ENCODE measurements at regions not wholly inside any gene's neighbourhood (a gene's known extent, or its start where the extent isn't known, plus 50 kb on each side); places are given as distances from the start of the nearest gene placed in this dataset.

GRCh38 chr1:106975944-106976343 lies 80.5 kb upstream of the PRMT6 start:
- Histone ChIP-seq H3K4me2 (ENCODE audit: low read length, poor library complexity, severe bottlenecking) (no peak overlapping the region), H4K91ac (ENCODE audit: low read length) (no peak overlapping the region), H2AK5ac (ENCODE audit: low read length, severe bottlenecking) (no peak overlapping the region), H3K9ac (ENCODE audit: low read length) (no peak overlapping the region), H2BK12ac (ENCODE audit: low read length in 2 of 2) (no peak overlapping the region), H3K18ac (ENCODE audit: low read depth in 1 of 2, low read length in 2 of 2) (no peak overlapping the region), H2AFZ (ENCODE audit: low read depth, low read length) (no peak overlapping the region), H3K36me3 (ENCODE audit: control insufficient read depth in 1 of 2, insufficient read depth in 2 of 2, low read depth in 1 of 2, low read length in 2 of 2) (no peaks in the 10 kb centered on the region), H3K27ac (ENCODE audit: low read length, poor library complexity, severe bottlenecking) (no peak overlapping the region), H3K4ac (ENCODE audit: low read depth in 1 of 2, low read length in 2 of 2) (no peak overlapping the region), H3K79me1 (replicated peaks; ENCODE audit: low read length, poor library complexity, severe bottlenecking) (no peaks in the 10 kb centered on the region), H3K9me3 (ENCODE audit: control insufficient read depth, low read length) (peaks cover 2% of the 10 kb centered on the region), H4K8ac (ENCODE audit: low read length) (no peak overlapping the region), H2BK15ac (ENCODE audit: low read depth, poor library complexity, severe bottlenecking) (no peak overlapping the region), H3K14ac (ENCODE audit: low read length in 2 of 2) (no peak overlapping the region), H3K4me1 (ENCODE audit: control insufficient read depth, insufficient read depth, low read depth, low read length) (no peaks in the 10 kb centered on the region), H3K4me3 (ENCODE audit: insufficient read depth in 1 of 2, low read depth in 1 of 2, low read length in 2 of 2) (no peak overlapping the region), H3K27me3 (ENCODE audit: control insufficient read depth in 1 of 2, insufficient read depth in 1 of 2, low read length in 2 of 2) (no peaks in the 10 kb centered on the region), H3K23ac (ENCODE audit: low read length in 2 of 2) (no peak overlapping the region), H2BK5ac (ENCODE audit: low read depth, low read length, poor library complexity, severe bottlenecking) (no peak overlapping the region), H2BK120ac (ENCODE audit: low read depth, low read length) (no peak overlapping the region)
- DNase-seq, result no peak
- WGBS, result 38% methylated on average over 1 of the region's 2 CpGs

DNA sequence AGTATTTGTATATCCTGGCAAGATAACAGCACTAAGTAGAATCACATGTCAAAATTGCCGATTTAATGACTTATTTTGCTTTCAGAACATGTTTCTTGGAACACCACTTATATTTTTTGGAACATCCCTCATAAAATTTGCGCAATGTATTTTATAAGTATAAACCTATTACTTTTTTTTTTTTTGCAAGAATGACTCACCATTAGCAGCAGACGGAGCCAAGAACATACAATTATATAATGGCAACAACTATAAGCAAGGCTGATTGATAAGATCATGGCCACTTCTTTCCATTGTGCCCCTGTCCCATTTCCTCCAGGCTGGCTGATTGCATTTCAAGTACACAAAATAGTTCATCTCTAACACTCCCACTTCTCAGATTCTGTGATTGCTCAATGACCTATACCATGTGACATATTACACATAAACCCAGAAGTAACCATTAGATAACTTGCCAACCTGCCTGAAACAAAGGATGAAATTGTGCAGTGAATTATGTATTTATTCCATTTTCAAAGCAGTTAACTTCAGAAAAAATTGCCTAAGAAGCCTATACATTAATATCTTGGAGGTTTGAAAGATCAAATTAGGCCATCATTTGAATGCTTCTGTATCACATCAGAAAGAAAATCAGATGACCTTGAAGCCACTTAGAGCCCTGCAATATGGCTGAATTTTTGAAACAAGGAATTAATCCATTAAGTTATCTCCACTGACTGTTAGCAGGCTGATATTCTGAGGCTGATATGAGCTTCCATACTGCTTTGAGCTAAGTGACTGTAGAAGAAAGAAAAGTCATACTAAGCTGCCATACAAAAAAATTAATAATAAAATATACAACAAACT lies 77.8 kb upstream of the PRMT6 start:
- Histone ChIP-seq H2BK15ac (ENCODE audit: low read depth, poor library complexity, severe bottlenecking) (no peak overlapping the region), H3K4me1 (ENCODE audit: control insufficient read depth, insufficient read depth, low read depth, low read length) (no peaks in the 10 kb centered on the region), H3K27ac (ENCODE audit: low read length, poor library complexity, severe bottlenecking) (no peak overlapping the region), H4K8ac (ENCODE audit: low read length) (no peak overlapping the region), H3K36me3 (ENCODE audit: control insufficient read depth in 1 of 2, insufficient read depth in 2 of 2, low read depth in 1 of 2, low read length in 2 of 2) (no peaks in the 10 kb centered on the region), H3K79me1 (replicated peaks; ENCODE audit: low read length, poor library complexity, severe bottlenecking) (no peaks in the 10 kb centered on the region), H3K9me3 (ENCODE audit: control insufficient read depth, low read length) (peaks cover 2% of the 10 kb centered on the region), H3K14ac (ENCODE audit: low read length in 2 of 2) (no peak overlapping the region), H3K4me2 (ENCODE audit: low read length, poor library complexity, severe bottlenecking) (no peak overlapping the region), H2BK12ac (ENCODE audit: low read length in 2 of 2) (no peak overlapping the region), H2BK120ac (ENCODE audit: low read depth, low read length) (no peak overlapping the region), H3K23ac (ENCODE audit: low read length in 2 of 2) (no peak overlapping the region), H3K27me3 (ENCODE audit: control insufficient read depth in 1 of 2, insufficient read depth in 1 of 2, low read length in 2 of 2) (no peaks in the 10 kb centered on the region), H3K9ac (ENCODE audit: low read length) (peak overlapping the region; percentile 68), H2BK5ac (ENCODE audit: low read depth, low read length, poor library complexity, severe bottlenecking) (no peak overlapping the region), H3K18ac (ENCODE audit: low read depth in 1 of 2, low read length in 2 of 2) (no peak overlapping the region), H4K91ac (ENCODE audit: low read length) (no peak overlapping the region), H2AK5ac (ENCODE audit: low read length, severe bottlenecking) (no peak overlapping the region), H3K4ac (ENCODE audit: low read depth in 1 of 2, low read length in 2 of 2) (no peak overlapping the region), H3K4me3 (ENCODE audit: insufficient read depth in 1 of 2, low read depth in 1 of 2, low read length in 2 of 2) (peak overlapping the region in 1 of 2 experiments; percentile 1), H2AFZ (ENCODE audit: low read depth, low read length) (no peak overlapping the region)
- 81% methylated on average over 2 of the region's 3 CpGs for WGBS
- no peak for DNase-seq

DNA sequence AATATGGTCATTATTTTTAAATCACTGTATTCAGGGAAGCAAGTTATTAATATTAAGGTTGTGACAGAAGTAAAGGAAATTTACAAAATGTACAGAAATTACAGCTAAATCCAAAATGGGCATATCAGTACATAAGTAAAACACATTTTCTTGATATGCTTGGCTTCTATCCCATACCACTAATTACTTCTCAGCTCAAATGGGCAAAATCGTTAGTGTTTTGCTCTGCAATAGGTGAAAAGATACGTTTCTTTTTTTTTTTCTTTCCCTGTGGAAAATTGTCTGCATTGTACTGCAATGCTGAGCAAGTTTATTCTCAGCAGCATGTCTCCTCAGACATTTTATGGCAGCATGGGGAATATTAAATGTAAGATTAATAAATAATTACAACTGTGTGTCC lies 77.1 kb upstream of the PRMT6 start:
- Histone ChIP-seq H3K4me2 (ENCODE audit: low read length, poor library complexity, severe bottlenecking) (no peak overlapping the region), H3K27me3 (ENCODE audit: control insufficient read depth in 1 of 2, insufficient read depth in 1 of 2, low read length in 2 of 2) (no peaks in the 10 kb centered on the region), H2AFZ (ENCODE audit: low read depth, low read length) (no peak overlapping the region), H2BK5ac (ENCODE audit: low read depth, low read length, poor library complexity, severe bottlenecking) (no peak overlapping the region), H3K14ac (ENCODE audit: low read length in 2 of 2) (no peak overlapping the region), H3K18ac (ENCODE audit: low read depth in 1 of 2, low read length in 2 of 2) (no peak overlapping the region), H3K23ac (ENCODE audit: low read length in 2 of 2) (no peak overlapping the region), H2BK120ac (ENCODE audit: low read depth, low read length) (no peak overlapping the region), H3K4me3 (ENCODE audit: insufficient read depth in 1 of 2, low read depth in 1 of 2, low read length in 2 of 2) (no peak overlapping the region), H3K9ac (ENCODE audit: low read length) (no peak overlapping the region), H3K27ac (ENCODE audit: low read length, poor library complexity, severe bottlenecking) (no peak overlapping the region), H4K8ac (ENCODE audit: low read length) (no peak overlapping the region), H2AK5ac (ENCODE audit: low read length, severe bottlenecking) (no peak overlapping the region), H3K4me1 (ENCODE audit: control insufficient read depth, insufficient read depth, low read depth, low read length) (no peaks in the 10 kb centered on the region), H4K91ac (ENCODE audit: low read length) (no peak overlapping the region), H3K36me3 (ENCODE audit: control insufficient read depth in 1 of 2, insufficient read depth in 2 of 2, low read depth in 1 of 2, low read length in 2 of 2) (no peaks in the 10 kb centered on the region), H3K4ac (ENCODE audit: low read depth in 1 of 2, low read length in 2 of 2) (no peak overlapping the region), H2BK12ac (ENCODE audit: low read length in 2 of 2) (no peak overlapping the region), H3K9me3 (ENCODE audit: control insufficient read depth, low read length) (peaks cover 2% of the 10 kb centered on the region), H3K79me1 (replicated peaks; ENCODE audit: low read length, poor library complexity, severe bottlenecking) (no peaks in the 10 kb centered on the region), H2BK15ac (ENCODE audit: low read depth, poor library complexity, severe bottlenecking) (no peak overlapping the region)
- no CpG with 5 or more reads among the region's 2 CpGs for WGBS
- no peak for DNase-seq

GRCh38 chr1:106980121-106980520 lies 76.4 kb upstream of the PRMT6 start:
- Histone ChIP-seq H2AK5ac (ENCODE audit: low read length, severe bottlenecking) (no peak overlapping the region), H4K91ac (ENCODE audit: low read length) (no peak overlapping the region), H3K4me2 (ENCODE audit: low read length, poor library complexity, severe bottlenecking) (no peak overlapping the region), H3K4me3 (ENCODE audit: insufficient read depth in 1 of 2, low read depth in 1 of 2, low read length in 2 of 2) (no peak overlapping the region), H2BK120ac (ENCODE audit: low read depth, low read length) (no peak overlapping the region), H3K9ac (ENCODE audit: low read length) (no peak overlapping the region), H3K23ac (ENCODE audit: low read length in 2 of 2) (no peak overlapping the region), H2BK5ac (ENCODE audit: low read depth, low read length, poor library complexity, severe bottlenecking) (no peak overlapping the region), H2AFZ (ENCODE audit: low read depth, low read length) (no peak overlapping the region), H3K36me3 (ENCODE audit: control insufficient read depth in 1 of 2, insufficient read depth in 2 of 2, low read depth in 1 of 2, low read length in 2 of 2) (no peaks in the 10 kb centered on the region), H3K4ac (ENCODE audit: low read depth in 1 of 2, low read length in 2 of 2) (no peak overlapping the region), H2BK12ac (ENCODE audit: low read length in 2 of 2) (no peak overlapping the region), H2BK15ac (ENCODE audit: low read depth, poor library complexity, severe bottlenecking) (no peak overlapping the region), H4K8ac (ENCODE audit: low read length) (no peak overlapping the region), H3K27ac (ENCODE audit: low read length, poor library complexity, severe bottlenecking) (no peak overlapping the region), H3K14ac (ENCODE audit: low read length in 2 of 2) (no peak overlapping the region), H3K9me3 (ENCODE audit: control insufficient read depth, low read length) (peaks cover 2% of the 10 kb centered on the region), H3K79me1 (replicated peaks; ENCODE audit: low read length, poor library complexity, severe bottlenecking) (no peaks in the 10 kb centered on the region), H3K18ac (ENCODE audit: low read depth in 1 of 2, low read length in 2 of 2) (no peak overlapping the region), H3K4me1 (ENCODE audit: control insufficient read depth, insufficient read depth, low read depth, low read length) (no peaks in the 10 kb centered on the region), H3K27me3 (ENCODE audit: control insufficient read depth in 1 of 2, insufficient read depth in 1 of 2, low read length in 2 of 2) (no peaks in the 10 kb centered on the region)
- DNase-seq, result no peak
- 82% methylated on average over 2 of the region's 3 CpGs for WGBS
